ENCODE measurements at regions not wholly inside any gene's neighbourhood (a gene's known extent, or its start where the extent isn't known, plus 50 kb on each side); places are given as distances from the start of the nearest gene placed in this dataset.

GRCh38 chr13:86710013-86710412 lies 910.8 kb upstream of the SLITRK6 start:
- peaks cover 9 to 14% of the 10 kb centered on the region in 2 donors for H3K9me3 Mint-ChIP-seq
- H3K27me3 Mint-ChIP-seq (ENCODE audit: low read depth in 2 of 2), result no peaks in the 10 kb centered on the region
- TF ChIP-seq, protein P1, sequence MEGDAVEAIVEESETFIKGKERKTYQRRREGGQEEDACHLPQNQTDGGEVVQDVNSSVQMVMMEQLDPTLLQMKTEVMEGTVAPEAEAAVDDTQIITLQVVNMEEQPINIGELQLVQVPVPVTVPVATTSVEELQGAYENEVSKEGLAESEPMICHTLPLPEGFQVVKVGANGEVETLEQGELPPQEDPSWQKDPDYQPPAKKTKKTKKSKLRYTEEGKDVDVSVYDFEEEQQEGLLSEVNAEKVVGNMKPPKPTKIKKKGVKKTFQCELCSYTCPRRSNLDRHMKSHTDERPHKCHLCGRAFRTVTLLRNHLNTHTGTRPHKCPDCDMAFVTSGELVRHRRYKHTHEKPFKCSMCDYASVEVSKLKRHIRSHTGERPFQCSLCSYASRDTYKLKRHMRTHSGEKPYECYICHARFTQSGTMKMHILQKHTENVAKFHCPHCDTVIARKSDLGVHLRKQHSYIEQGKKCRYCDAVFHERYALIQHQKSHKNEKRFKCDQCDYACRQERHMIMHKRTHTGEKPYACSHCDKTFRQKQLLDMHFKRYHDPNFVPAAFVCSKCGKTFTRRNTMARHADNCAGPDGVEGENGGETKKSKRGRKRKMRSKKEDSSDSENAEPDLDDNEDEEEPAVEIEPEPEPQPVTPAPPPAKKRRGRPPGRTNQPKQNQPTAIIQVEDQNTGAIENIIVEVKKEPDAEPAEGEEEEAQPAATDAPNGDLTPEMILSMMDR (IDR thresholded peaks at IDR 0.05), result no peak
- no peaks in the 10 kb centered on the region for H3K4me1 ChIP-seq (ENCODE audit: control insufficient read depth, insufficient read depth, low read length)
- intact Hi-C loops (cut with micrococcal nuclease), result no loop called here
- H3K36me3 ChIP-seq (ENCODE audit: control insufficient read depth, insufficient read depth, low read length), result no peaks in the 10 kb centered on the region
- no peak overlapping the region for H3K4me3 Mint-ChIP-seq
- no peaks in the 10 kb centered on the region for H3K27me3 ChIP-seq (ENCODE audit: control insufficient read depth, insufficient read depth, low read length)
- no peak overlapping the region for H3K4me3 ChIP-seq (ENCODE audit: low read length)
- no peaks in the 10 kb centered on the region for H3K9me3 ChIP-seq (ENCODE audit: control insufficient read depth, insufficient read depth, low read length)
- DNase-seq, result no peak
- no peaks in the 10 kb centered on the region for H3K4me1 Mint-ChIP-seq
- no peak for ATAC-seq
- no peak overlapping the region for H3K27ac ChIP-seq (ENCODE audit: low read length)
- no peaks in the 10 kb centered on the region for H3K36me3 Mint-ChIP-seq
- H3K27ac Mint-ChIP-seq, result no peak overlapping the region

DNA sequence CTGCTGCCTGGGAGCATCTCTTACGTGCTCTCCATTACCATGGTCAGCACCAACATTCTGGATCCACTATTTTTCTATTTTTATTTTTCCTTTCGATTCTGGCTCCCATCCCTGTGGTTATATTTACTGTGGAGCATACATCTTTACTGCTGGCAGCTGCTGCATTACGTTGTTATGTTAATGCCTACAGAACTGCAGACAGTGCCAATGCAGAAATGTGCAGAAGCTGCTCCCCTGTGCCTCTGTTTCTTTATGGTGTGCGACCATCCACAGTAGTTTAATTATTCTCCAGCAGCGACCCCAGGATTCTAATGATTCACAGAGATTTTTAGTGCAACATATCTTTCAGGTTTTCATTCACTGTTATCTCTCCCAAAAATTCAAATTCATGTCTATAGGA lies 911.7 kb upstream of the SLITRK6 start:
- no peaks in the 10 kb centered on the region for H3K4me1 ChIP-seq (ENCODE audit: control insufficient read depth, insufficient read depth, low read length)
- no peaks in the 10 kb centered on the region for H3K36me3 ChIP-seq (ENCODE audit: control insufficient read depth, insufficient read depth, low read length)
- H3K27me3 ChIP-seq (ENCODE audit: control insufficient read depth, insufficient read depth, low read length), result no peaks in the 10 kb centered on the region
- 73% methylated on average over 5 of the region's 5 CpGs for WGBS (ENCODE audit: insufficient coverage)
- intact Hi-C loops (cut with micrococcal nuclease), result no loop called here
- no peak overlapping the region for H3K4me3 ChIP-seq (ENCODE audit: low read length)
- DNase-seq (no peak), ATAC-seq (no peak)
- H3K27ac ChIP-seq (ENCODE audit: low read length), result no peak overlapping the region
- no peak overlapping the region for H3K4me3 Mint-ChIP-seq
- peaks cover 9 to 20% of the 10 kb centered on the region in 2 donors for H3K9me3 Mint-ChIP-seq
- no peaks in the 10 kb centered on the region for H3K4me1 Mint-ChIP-seq
- no peak overlapping the region for H3K27ac Mint-ChIP-seq
- no peaks in the 10 kb centered on the region for H3K27me3 Mint-ChIP-seq (ENCODE audit: low read depth in 2 of 2)
- no peaks in the 10 kb centered on the region for H3K36me3 Mint-ChIP-seq
- TF ChIP-seq, protein P1 (IDR thresholded peaks at IDR 0.05), result no peak
- H3K9me3 ChIP-seq (ENCODE audit: control insufficient read depth, insufficient read depth, low read length), result no peaks in the 10 kb centered on the region

- Mint-ChIP-seq H3K9me3 (peaks cover 21 to 32% of the 10 kb centered on the region in 2 donors), H3K4me1 (no peaks in the 10 kb centered on the region), H3K4me3 (no peak overlapping the region), H3K27ac (no peak overlapping the region), H3K36me3 (peaks cover 12% of the 10 kb centered on the region), H3K27me3 (ENCODE audit: low read depth in 2 of 2) (no peaks in the 10 kb centered on the region)
- intact Hi-C loops (cut with micrococcal nuclease), result no loop called here
- TF ChIP-seq, protein P1 (IDR thresholded peaks at IDR 0.05), result no peak
- ATAC-seq, result no peak
- H3K27ac ChIP-seq (ENCODE audit: low read length), result no peak overlapping the region
- H3K27me3 ChIP-seq (ENCODE audit: control insufficient read depth, insufficient read depth, low read length), result no peaks in the 10 kb centered on the region
- H3K4me1 ChIP-seq (ENCODE audit: control insufficient read depth, insufficient read depth, low read length), result no peaks in the 10 kb centered on the region
- peaks cover 4% of the 10 kb centered on the region for H3K9me3 ChIP-seq (ENCODE audit: control insufficient read depth, insufficient read depth, low read length)
- H3K4me3 ChIP-seq (ENCODE audit: low read length), result no peak overlapping the region
- no peak for DNase-seq
- WGBS (ENCODE audit: insufficient coverage), result 84% methylated on average over 3 of the region's 3 CpGs
- H3K36me3 ChIP-seq (ENCODE audit: control insufficient read depth, insufficient read depth, low read length), result no peaks in the 10 kb centered on the region
These were observed 915.3 kb upstream of the SLITRK6 start for GRCh38 chr13:86714495-86714894.

DNA sequence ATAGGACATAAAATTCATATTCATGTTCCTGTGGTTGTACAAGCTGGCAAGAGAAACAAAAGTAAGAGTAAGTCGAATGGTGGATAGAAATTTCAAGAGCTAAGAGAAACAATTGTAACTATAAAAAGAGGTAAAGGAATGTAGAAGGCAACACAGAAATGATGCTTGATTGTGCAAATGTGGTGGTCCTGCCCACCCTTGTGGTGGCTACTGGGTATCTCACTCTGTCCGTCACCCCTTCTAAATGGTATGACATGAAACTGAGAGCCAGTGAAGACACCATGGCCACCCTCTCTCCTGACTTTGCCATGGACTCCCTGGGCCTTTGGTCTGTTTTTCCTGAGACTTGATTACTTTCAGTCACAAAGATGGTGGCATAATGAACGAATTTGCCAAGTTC lies 925.9 kb upstream of the SLITRK6 start:
- H3K9me3 ChIP-seq (ENCODE audit: control insufficient read depth, insufficient read depth, low read length), result no peaks in the 10 kb centered on the region
- H3K4me1 ChIP-seq (ENCODE audit: control insufficient read depth, insufficient read depth, low read length), result no peaks in the 10 kb centered on the region
- Mint-ChIP-seq H3K27me3 (ENCODE audit: low read depth in 2 of 2) (no peaks in the 10 kb centered on the region), H3K4me1 (no peaks in the 10 kb centered on the region), H3K4me3 (no peak overlapping the region), H3K27ac (no peak overlapping the region), H3K9me3 (peaks cover 11 to 16% of the 10 kb centered on the region in 2 donors), H3K36me3 (no peaks in the 10 kb centered on the region)
- ATAC-seq (no peak), DNase-seq (no peak)
- TF ChIP-seq, protein P1 (IDR thresholded peaks at IDR 0.05), result no peak
- no peaks in the 10 kb centered on the region for H3K27me3 ChIP-seq (ENCODE audit: control insufficient read depth, insufficient read depth, low read length)
- no peaks in the 10 kb centered on the region for H3K36me3 ChIP-seq (ENCODE audit: control insufficient read depth, insufficient read depth, low read length)
- 63% methylated on average over 3 of the region's 3 CpGs for WGBS (ENCODE audit: insufficient coverage)
- H3K4me3 ChIP-seq (ENCODE audit: low read length), result no peak overlapping the region
- intact Hi-C loops (cut with micrococcal nuclease), result no loop called here
- no peak overlapping the region for H3K27ac ChIP-seq (ENCODE audit: low read length)
